ENCODE measurements at regions not wholly inside any gene's neighbourhood (a gene's known extent, or its start where the extent isn't known, plus 50 kb on each side); places are given as distances from the start of the nearest gene placed in this dataset.
"Not testable (repeated sequence)": the region's sequence is repeated elsewhere in the genome, so short reads cannot be mapped to it uniquely, and the experiment has no call there.

- no peaks in the 10 kb centered on the region for H3K4me1 ChIP-seq
Observed at GRCh38 chr3:3919316-3919715, 120.1 kb downstream of the LRRN1 start.

GRCh38 chr3:3923619-3924018, 124.4 kb downstream of the LRRN1 start:
- Histone ChIP-seq H3K36me3 (no peaks in the 10 kb centered on the region), H3K27ac (no peak overlapping the region), H3K4me1 (no peaks in the 10 kb centered on the region), H3K27me3 (no peaks in the 10 kb centered on the region), H3K9me3 (peaks cover 0 to 5% (median 0%) of the 10 kb centered on the region in 4 donors), H3K4me3 (no peak overlapping the region)
- intact Hi-C loops (cut with DNase I; ENCODE audit: low total_unique reads), result no loop called here
- DNase-seq, result no peak
- 88 to 96% (median 93%) methylated on average over 1 of the region's 1 CpG for WGBS, 5 donors
- TF ChIP-seq POLR2AphosphoS5 (IDR thresholded peaks at IDR 0.05), result no peak
- TF ChIP-seq POLR2A (IDR thresholded peaks at IDR 0.05), result no peak
- TF ChIP-seq EP300 (IDR thresholded peaks at IDR 0.05), result no peak
- no peak for TF ChIP-seq CTCF (IDR thresholded peaks at IDR 0.05)

More at GRCh38 chr3:3919316-3919715, 120.1 kb downstream of the LRRN1 start:
- no peak for TF ChIP-seq EP300 (IDR thresholded peaks at IDR 0.05)
- TF ChIP-seq CTCF (IDR thresholded peaks at IDR 0.05), result no peak
- no peak for TF ChIP-seq POLR2AphosphoS5 (IDR thresholded peaks at IDR 0.05)
- no peak overlapping the region for H3K27ac ChIP-seq
- H3K9me3 ChIP-seq, result no peaks in the 10 kb centered on the region
- H3K4me3 ChIP-seq, result no peak overlapping the region
- H3K36me3 ChIP-seq, result no peaks in the 10 kb centered on the region
- WGBS, 5 donors, result 15 to 26% (median 22%) methylated on average over 1 of the region's 1 CpG
- intact Hi-C loops (cut with DNase I; ENCODE audit: low total_unique reads), result no loop called here
- H3K27me3 ChIP-seq, result no peaks in the 10 kb centered on the region
- no peak for DNase-seq

GRCh38 chr3:3927198-3927597, 128.0 kb downstream of the LRRN1 start:
- Histone ChIP-seq H3K4me3 (no peak overlapping the region), H3K27me3 (no peaks in the 10 kb centered on the region), H3K27ac (no peak overlapping the region), H3K9me3 (peaks cover 0 to 21% (median 9%) of the 10 kb centered on the region in 4 donors), H3K4me1 (no peaks in the 10 kb centered on the region), H3K36me3 (no peaks in the 10 kb centered on the region)
- no peak for DNase-seq
- intact Hi-C loops (cut with DNase I; ENCODE audit: low total_unique reads), result no loop called here
- 71 to 81% (median 78%) methylated on average over 1 of the region's 1 CpG for WGBS, 5 donors
- TF ChIP-seq EP300 (IDR thresholded peaks at IDR 0.05) (no peak), POLR2A (IDR thresholded peaks at IDR 0.05) (no peak), POLR2AphosphoS5 (IDR thresholded peaks at IDR 0.05) (no peak), CTCF (IDR thresholded peaks at IDR 0.05) (no peak)

GRCh38 chr3:3927965-3928364, 128.7 kb downstream of the LRRN1 start:
- Histone ChIP-seq H3K4me3 (no peak overlapping the region), H3K4me1 (no peaks in the 10 kb centered on the region), H3K9me3 (peaks cover 0 to 21% (median 9%) of the 10 kb centered on the region in 4 donors), H3K36me3 (no peaks in the 10 kb centered on the region), H3K27me3 (no peaks in the 10 kb centered on the region), H3K27ac (no peak overlapping the region)
- TF ChIP-seq POLR2A (IDR thresholded peaks at IDR 0.05) (no peak), POLR2AphosphoS5 (IDR thresholded peaks at IDR 0.05) (no peak), EP300 (IDR thresholded peaks at IDR 0.05) (no peak)
- DNase-seq, result no peak
- WGBS, 5 donors, result 90 to 94% (median 92%) methylated on average over 1 of the region's 1 CpG
- intact Hi-C loops (cut with DNase I; ENCODE audit: low total_unique reads), result no loop called here

- H3K36me3 ChIP-seq; intact Hi-C loops (cut with DNase I; ENCODE audit: low total_unique reads); DNase-seq; H3K4me3 ChIP-seq; H3K4me1 ChIP-seq; H3K27me3 ChIP-seq; H3K27ac ChIP-seq: not testable (repeated sequence)
- H3K9me3 ChIP-seq, result peaks cover 0 to 46% (median 27%) of the 10 kb centered on the region in 4 donors
- 43 to 70% (median 61%) methylated on average over 4 to 8 of the region's 8 CpGs for WGBS, 5 donors
Observed at GRCh38 chr3:3941380-3941779, 142.1 kb downstream of the LRRN1 start.
